Renal cortical epithelial cell (primary cell): ENCODE measurements at regions not wholly inside any gene's neighbourhood (a gene's known extent, or its start where the extent isn't known, plus 50 kb on each side); places are given as distances from the start of the nearest gene placed in this dataset.
A peak's percentile ranks its signal among the peaks of the same experiment; 100 is the strongest.
"Not testable (repeated sequence)": the region's sequence is repeated elsewhere in the genome, so short reads cannot be mapped to it uniquely, and the experiment has no call there.

Experiments used
- DNase-seq: peaks from one replicate; pipeline ENCODE4 v3.0.0-alpha.2; 2011; ENCODE audit warnings: low read depth

- peak; percentile 82 for DNase-seq
These were observed 702.7 kb downstream of the MAFB start for GRCh38 chr20:39986173-39986904.

GRCh38 chr20:39985271-39985827 lies 703.7 kb downstream of the MAFB start:
- DNase-seq: peak; percentile 37

- no peak for DNase-seq
These were observed 705.4 kb downstream of the MAFB start for GRCh38 chr20:39983655-39984054.

- DNase-seq: no peak
These were observed 705.9 kb downstream of the MAFB start for GRCh38 chr20:39983183-39983582.

- no peak for DNase-seq
These were observed 714.0 kb downstream of the MAFB start for GRCh38 chr20:39974966-39975501.

GRCh38 chr20:39968495-39968894 lies 720.5 kb downstream of the MAFB start:
- DNase-seq: no peak

GRCh38 chr20:39967806-39968205 lies 721.2 kb downstream of the MAFB start:
- no peak for DNase-seq

- no peak for DNase-seq
These were observed 727.3 kb downstream of the MAFB start for GRCh38 chr20:39961637-39962244.

GRCh38 chr20:39960522-39961428 lies 728.3 kb downstream of the MAFB start:
- no peak for DNase-seq

GRCh38 chr20:39957911-39958310 lies 731.1 kb downstream of the MAFB start:
- DNase-seq: not testable (repeated sequence)

GRCh38 chr20:39954621-39955020 lies 734.4 kb downstream of the MAFB start:
- DNase-seq: no peak

- DNase-seq: no peak
These were observed 742.1 kb downstream of the MAFB start for GRCh38 chr20:39946931-39947330.

- DNase-seq: no peak
These were observed 742.8 kb downstream of the MAFB start for GRCh38 chr20:39946053-39946810.

- no peak for DNase-seq
These were observed 744.2 kb downstream of the MAFB start for GRCh38 chr20:39944861-39945260.

- DNase-seq: peak; percentile 1
These were observed 745.7 kb downstream of the MAFB start for GRCh38 chr20:39943336-39943735.

GRCh38 chr20:39941245-39941644 lies 747.8 kb downstream of the MAFB start:
- no peak for DNase-seq

- no peak for DNase-seq
These were observed 749.7 kb downstream of the MAFB start for GRCh38 chr20:39939241-39939865.

- no peak for DNase-seq
These were observed 752.6 kb downstream of the MAFB start for GRCh38 chr20:39936401-39936800.

- no peak for DNase-seq
These were observed 753.1 kb downstream of the MAFB start for GRCh38 chr20:39935901-39936300.

GRCh38 chr20:39916236-39916765 lies 772.7 kb downstream of the MAFB start:
- DNase-seq: no peak
